K562 (cell line): ENCODE measurements at regions not wholly inside any gene's neighbourhood (a gene's known extent, or its start where the extent isn't known, plus 50 kb on each side); places are given as distances from the start of the nearest gene placed in this dataset.

Experiments
- ATF6 ChIP-seq: sonication (generic); formaldehyde crosslinking; IDR thresholded peaks from 2 replicates; pipeline ENCODE4 v1.4.0; 2020; ENCODE audit warnings: mild to moderate bottlenecking, missing genetic modification reagents
- C11orf30 ChIP-seq: fragments of 450-650 bp; IDR thresholded peaks from 2 replicates; pipeline ENCODE4 v1.6.1; 2016; ENCODE audit warnings: low read depth, mild to moderate bottlenecking
- ETS2 ChIP-seq: IDR thresholded peaks from 2 replicates; pipeline ENCODE4 v1.6.1; 2016; ENCODE audit warnings: borderline replicate concordance, missing genetic modification characterization, mild to moderate bottlenecking, moderate library complexity, missing compliant biosample characterization; ENCODE audit not compliant: poor library complexity, severe bottlenecking
- FOXA3 ChIP-seq, 2 experiments: fragments of 450-650 bp in 1 of 2; sonication (generic) in 1 of 2; formaldehyde crosslinking; IDR thresholded peaks in 1 of 2; conservative IDR thresholded peaks in 1 of 2; 2 replicates each; pipeline versions ENCODE4 v1.4.0 to v1.8.0; 2020 to 2022; ENCODE audit warnings: mild to moderate bottlenecking in 2 of 2, missing genetic modification reagents in 1 of 2
- MAZ ChIP-seq, 2 experiments: fragments of 450-650 bp in 1 of 2; sonication (generic) in 1 of 2; formaldehyde crosslinking; IDR thresholded peaks in 1 of 2; conservative IDR thresholded peaks in 1 of 2; 2 replicates each; pipeline versions ENCODE4 v1.4.0 to v1.5.0; 2020; ENCODE audit warnings: mild to moderate bottlenecking in 1 of 2, missing genetic modification reagents in 1 of 2
- RBM39 ChIP-seq: fragments of 200-400 bp; formaldehyde crosslinking; optimal IDR thresholded peaks from 2 replicates; pipeline ENCODE3; 2018; ENCODE audit warnings: low read depth, low read length
- RNF219 ChIP-seq: fragments of 250-450 bp; sonication (Bioruptor Pico); IDR thresholded peaks from 2 replicates; pipeline ENCODE4 v1.5.0; 2022; ENCODE audit warnings: mild to moderate bottlenecking
- SETDB1 ChIP-seq: IDR thresholded peaks from one replicate; pipeline ENCODE4 v1.6.1; 2012; ENCODE audit warnings: low read length, control low read depth, inconsistent platforms
- TF ChIP-seq, protein P1 (sequence below): fragments of 450-650 bp; IDR thresholded peaks from 2 replicates; pipeline ENCODE4 v1.6.1; 2016; ENCODE audit warnings: low read depth
- TF ChIP-seq, protein P2 (sequence below): fragments of 450-650 bp; IDR thresholded peaks from 2 replicates; pipeline ENCODE4 v1.6.1; 2017; ENCODE audit warnings: antibody characterized with exemption, mild to moderate bottlenecking

- TF ChIP-seq, protein P1, sequence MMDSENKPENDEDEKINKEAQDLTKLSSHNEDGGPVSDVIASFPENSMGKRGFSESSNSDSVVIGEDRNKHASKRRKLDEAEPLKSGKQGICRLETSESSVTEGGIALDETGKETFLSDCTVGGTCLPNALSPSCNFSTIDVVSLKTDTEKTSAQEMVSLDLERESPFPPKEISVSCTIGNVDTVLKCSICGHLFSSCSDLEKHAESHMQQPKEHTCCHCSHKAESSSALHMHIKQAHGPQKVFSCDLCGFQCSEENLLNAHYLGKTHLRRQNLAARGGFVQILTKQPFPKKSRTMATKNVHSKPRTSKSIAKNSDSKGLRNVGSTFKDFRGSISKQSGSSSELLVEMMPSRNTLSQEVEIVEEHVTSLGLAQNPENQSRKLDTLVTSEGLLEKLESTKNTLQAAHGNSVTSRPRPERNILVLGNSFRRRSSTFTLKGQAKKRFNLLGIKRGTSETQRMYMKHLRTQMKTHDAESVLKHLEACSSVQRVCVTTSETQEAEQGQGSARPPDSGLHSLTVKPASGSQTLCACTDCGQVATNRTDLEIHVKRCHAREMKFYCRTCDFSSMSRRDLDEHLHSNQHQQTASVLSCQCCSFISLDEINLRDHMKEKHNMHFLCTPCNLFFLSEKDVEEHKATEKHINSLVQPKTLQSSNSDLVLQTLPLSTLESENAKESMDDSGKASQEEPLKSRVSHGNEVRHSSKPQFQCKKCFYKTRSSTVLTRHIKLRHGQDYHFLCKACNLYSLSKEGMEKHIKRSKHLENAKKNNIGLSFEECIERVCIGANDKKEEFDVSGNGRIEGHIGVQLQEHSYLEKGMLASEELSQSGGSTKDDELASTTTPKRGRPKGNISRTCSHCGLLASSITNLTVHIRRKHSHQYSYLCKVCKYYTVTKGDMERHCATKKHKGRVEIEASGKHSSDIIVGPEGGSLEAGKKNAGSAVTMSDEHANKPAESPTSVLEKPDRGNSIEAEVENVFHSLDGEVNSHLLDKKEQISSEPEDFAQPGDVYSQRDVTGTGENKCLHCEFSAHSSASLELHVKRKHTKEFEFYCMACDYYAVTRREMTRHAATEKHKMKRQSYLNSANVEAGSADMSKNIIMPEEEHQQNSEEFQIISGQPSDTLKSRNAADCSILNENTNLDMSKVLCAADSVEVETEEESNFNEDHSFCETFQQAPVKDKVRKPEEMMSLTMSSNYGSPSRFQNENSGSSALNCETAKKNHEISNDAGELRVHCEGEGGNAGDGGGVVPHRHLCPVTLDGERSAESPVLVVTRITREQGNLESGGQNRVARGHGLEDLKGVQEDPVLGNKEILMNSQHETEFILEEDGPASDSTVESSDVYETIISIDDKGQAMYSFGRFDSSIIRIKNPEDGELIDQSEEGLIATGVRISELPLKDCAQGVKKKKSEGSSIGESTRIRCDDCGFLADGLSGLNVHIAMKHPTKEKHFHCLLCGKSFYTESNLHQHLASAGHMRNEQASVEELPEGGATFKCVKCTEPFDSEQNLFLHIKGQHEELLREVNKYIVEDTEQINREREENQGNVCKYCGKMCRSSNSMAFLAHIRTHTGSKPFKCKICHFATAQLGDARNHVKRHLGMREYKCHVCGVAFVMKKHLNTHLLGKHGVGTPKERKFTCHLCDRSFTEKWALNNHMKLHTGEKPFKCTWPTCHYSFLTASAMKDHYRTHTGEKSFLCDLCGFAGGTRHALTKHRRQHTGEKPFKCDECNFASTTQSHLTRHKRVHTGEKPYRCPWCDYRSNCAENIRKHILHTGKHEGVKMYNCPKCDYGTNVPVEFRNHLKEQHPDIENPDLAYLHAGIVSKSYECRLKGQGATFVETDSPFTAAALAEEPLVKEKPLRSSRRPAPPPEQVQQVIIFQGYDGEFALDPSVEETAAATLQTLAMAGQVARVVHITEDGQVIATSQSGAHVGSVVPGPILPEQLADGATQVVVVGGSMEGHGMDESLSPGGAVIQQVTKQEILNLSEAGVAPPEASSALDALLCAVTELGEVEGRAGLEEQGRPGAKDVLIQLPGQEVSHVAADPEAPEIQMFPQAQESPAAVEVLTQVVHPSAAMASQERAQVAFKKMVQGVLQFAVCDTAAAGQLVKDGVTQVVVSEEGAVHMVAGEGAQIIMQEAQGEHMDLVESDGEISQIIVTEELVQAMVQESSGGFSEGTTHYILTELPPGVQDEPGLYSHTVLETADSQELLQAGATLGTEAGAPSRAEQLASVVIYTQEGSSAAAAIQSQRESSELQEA = no peak
- no peak for TF ChIP-seq FOXA3 (CRISPR knock-in tag; conservative IDR thresholded peaks at IDR 0.05 in 1 of 2, IDR thresholded peaks at IDR 0.05 in 1 of 2)
- TF ChIP-seq C11orf30 = no peak
- no peak for TF ChIP-seq MAZ (CRISPR knock-in tag; conservative IDR thresholded peaks at IDR 0.05 in 1 of 2, IDR thresholded peaks at IDR 0.05 in 1 of 2)
- TF ChIP-seq, protein P2, sequence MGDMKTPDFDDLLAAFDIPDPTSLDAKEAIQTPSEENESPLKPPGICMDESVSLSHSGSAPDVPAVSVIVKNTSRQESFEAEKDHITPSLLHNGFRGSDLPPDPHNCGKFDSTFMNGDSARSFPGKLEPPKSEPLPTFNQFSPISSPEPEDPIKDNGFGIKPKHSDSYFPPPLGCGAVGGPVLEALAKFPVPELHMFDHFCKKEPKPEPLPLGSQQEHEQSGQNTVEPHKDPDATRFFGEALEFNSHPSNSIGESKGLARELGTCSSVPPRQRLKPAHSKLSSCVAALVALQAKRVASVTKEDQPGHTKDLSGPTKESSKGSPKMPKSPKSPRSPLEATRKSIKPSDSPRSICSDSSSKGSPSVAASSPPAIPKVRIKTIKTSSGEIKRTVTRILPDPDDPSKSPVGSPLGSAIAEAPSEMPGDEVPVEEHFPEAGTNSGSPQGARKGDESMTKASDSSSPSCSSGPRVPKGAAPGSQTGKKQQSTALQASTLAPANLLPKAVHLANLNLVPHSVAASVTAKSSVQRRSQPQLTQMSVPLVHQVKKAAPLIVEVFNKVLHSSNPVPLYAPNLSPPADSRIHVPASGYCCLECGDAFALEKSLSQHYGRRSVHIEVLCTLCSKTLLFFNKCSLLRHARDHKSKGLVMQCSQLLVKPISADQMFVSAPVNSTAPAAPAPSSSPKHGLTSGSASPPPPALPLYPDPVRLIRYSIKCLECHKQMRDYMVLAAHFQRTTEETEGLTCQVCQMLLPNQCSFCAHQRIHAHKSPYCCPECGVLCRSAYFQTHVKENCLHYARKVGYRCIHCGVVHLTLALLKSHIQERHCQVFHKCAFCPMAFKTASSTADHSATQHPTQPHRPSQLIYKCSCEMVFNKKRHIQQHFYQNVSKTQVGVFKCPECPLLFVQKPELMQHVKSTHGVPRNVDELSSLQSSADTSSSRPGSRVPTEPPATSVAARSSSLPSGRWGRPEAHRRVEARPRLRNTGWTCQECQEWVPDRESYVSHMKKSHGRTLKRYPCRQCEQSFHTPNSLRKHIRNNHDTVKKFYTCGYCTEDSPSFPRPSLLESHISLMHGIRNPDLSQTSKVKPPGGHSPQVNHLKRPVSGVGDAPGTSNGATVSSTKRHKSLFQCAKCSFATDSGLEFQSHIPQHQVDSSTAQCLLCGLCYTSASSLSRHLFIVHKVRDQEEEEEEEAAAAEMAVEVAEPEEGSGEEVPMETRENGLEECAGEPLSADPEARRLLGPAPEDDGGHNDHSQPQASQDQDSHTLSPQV = no peak
- no peak for TF ChIP-seq ETS2 (tag)
- TF ChIP-seq SETDB1 = no peak
- no peak for TF ChIP-seq RBM39
- TF ChIP-seq RNF219 (CRISPR knock-in tag) = no peak
- no peak for TF ChIP-seq ATF6 (CRISPR knock-in tag)
These were observed 739.5 kb upstream of the CDH2 start (continued) for GRCh38 chr18:28916456-28916855.
